ENCODE measurements at regions not wholly inside any gene's neighbourhood (a gene's known extent, or its start where the extent isn't known, plus 50 kb on each side); places are given as distances from the start of the nearest gene placed in this dataset.
"Not testable (repeated sequence)": the region's sequence is repeated elsewhere in the genome, so short reads cannot be mapped to it uniquely, and the experiment has no call there.

DNA sequence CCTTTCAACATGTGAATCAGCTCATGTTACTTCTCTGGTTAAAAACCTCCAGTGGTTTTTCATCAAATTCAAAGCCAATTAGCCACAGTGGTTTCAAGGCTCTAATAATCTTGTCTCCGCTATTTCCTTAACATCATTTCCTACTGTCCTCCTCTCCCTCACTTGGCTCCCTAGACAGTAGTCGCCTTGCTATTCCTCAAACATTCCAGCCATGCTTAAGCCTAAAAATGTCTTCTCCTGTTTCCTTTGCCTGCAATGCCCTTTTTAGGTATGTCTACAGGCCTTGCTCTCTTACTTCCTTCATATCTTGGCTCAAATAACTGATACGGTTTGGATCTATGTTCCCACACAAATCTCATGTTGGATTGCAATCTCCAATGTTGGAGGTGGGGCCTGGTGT is 779.4 kb upstream of the LRRN3 start:
- TF ChIP-seq, protein P1, sequence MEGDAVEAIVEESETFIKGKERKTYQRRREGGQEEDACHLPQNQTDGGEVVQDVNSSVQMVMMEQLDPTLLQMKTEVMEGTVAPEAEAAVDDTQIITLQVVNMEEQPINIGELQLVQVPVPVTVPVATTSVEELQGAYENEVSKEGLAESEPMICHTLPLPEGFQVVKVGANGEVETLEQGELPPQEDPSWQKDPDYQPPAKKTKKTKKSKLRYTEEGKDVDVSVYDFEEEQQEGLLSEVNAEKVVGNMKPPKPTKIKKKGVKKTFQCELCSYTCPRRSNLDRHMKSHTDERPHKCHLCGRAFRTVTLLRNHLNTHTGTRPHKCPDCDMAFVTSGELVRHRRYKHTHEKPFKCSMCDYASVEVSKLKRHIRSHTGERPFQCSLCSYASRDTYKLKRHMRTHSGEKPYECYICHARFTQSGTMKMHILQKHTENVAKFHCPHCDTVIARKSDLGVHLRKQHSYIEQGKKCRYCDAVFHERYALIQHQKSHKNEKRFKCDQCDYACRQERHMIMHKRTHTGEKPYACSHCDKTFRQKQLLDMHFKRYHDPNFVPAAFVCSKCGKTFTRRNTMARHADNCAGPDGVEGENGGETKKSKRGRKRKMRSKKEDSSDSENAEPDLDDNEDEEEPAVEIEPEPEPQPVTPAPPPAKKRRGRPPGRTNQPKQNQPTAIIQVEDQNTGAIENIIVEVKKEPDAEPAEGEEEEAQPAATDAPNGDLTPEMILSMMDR (conservative IDR thresholded peaks at IDR 0.05; ENCODE audit: low read depth, low read length) = no peak
- DNase-seq (ENCODE audit: low read depth) = no peak
- no peak overlapping the region for H3K4me3 ChIP-seq (ENCODE audit: low read length)

DNA sequence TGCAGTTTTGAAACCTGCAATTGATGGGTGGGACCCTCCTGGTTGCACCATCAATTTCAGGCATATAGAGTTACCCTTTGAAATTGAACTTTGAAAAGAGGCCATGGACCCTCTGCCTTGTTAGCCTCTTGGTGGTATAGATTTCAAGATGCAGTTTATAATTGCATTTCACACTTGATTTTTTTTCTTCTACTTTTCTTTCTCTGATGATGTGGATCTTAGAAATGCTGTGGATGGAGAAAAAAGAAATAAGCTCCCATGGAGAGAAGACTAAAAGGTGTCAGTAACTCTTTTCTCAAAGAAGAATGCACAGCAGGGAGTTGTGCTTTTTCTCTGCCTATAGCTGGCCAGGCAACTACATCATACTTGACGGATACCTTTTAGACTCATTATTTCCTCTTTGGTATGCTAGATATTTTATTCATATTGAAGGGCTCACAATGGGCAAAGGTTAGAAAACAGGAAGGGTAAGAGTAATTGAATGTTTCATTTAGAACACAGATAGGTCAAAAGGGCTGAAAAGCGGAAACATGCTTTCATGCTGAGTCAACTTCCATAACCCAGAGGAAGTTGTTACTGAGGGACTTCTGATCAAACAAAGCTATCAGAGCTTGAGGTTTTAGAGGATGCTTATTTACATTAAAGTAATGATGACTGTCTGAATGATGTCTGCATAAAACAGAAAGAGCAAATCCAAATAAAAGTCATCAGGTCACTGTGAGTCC is 773.2 kb upstream of the LRRN3 start:
- DNase-seq (ENCODE audit: low read depth) = peak; percentile 5
- H3K4me3 ChIP-seq (ENCODE audit: low read length) = no peak overlapping the region
- TF ChIP-seq, protein P1 (conservative IDR thresholded peaks at IDR 0.05; ENCODE audit: low read depth, low read length) = no peak

GRCh38 chr7:110320285-110320684 is 770.6 kb upstream of the LRRN3 start:
- not testable (repeated sequence) for H3K4me3 ChIP-seq (ENCODE audit: low read length); DNase-seq (ENCODE audit: low read depth)

- H3K4me3 ChIP-seq (ENCODE audit: low read length) = no peak overlapping the region
- DNase-seq (ENCODE audit: low read depth) = no peak
- TF ChIP-seq, protein P1 (conservative IDR thresholded peaks at IDR 0.05; ENCODE audit: low read depth, low read length) = no peak
Observed at GRCh38 chr7:110322796-110323195, 768.1 kb upstream of the LRRN3 start.

DNA sequence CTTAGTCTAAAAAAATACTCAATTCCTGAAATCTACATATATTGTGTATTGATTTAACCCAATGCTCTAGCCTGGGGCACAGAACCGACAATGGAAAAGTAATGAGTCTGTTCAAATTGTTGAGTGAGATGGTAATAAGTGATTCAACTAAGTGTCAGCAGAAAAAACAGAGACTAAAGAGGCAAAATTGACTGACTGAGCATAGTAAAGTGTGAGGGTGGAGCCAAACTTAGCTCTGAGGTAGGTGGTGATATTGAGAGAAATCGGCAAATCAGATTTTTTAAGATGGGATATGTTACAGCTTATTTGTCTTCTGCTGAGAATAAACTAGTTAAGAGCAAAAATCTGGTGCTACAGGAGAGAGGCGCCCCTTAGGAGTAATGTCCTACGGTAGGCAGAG is 764.0 kb upstream of the LRRN3 start:
- TF ChIP-seq, protein P1 (conservative IDR thresholded peaks at IDR 0.05; ENCODE audit: low read depth, low read length) = no peak
- no peak overlapping the region for H3K4me3 ChIP-seq (ENCODE audit: low read length)
- no peak for DNase-seq (ENCODE audit: low read depth)

DNA sequence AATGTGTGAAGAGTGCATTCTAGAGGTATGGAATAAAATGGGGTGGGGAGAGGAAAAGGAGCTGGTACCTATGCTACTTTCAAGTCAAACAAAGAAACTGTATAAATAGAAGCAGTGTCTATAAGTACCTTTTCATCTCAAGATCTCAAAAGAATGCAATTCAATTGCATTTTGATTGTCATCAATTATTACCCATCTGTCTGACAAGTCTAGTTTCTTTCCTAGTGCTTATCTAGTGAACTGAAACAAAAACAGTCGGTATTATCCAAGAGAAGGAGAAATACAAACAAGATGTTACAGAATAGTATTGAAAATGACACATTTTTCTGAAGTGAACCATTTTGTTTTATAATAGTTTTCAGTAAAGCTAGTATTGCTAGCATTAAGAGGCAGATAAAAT is 754.5 kb upstream of the LRRN3 start:
- TF ChIP-seq, protein P1 (conservative IDR thresholded peaks at IDR 0.05; ENCODE audit: low read depth, low read length) = no peak
- H3K4me3 ChIP-seq (ENCODE audit: low read length) = no peak overlapping the region

GRCh38 chr7:110337646-110338045 is 753.3 kb upstream of the LRRN3 start:
- TF ChIP-seq, protein P1 (conservative IDR thresholded peaks at IDR 0.05; ENCODE audit: low read depth, low read length) = no peak
- no peak overlapping the region for H3K4me3 ChIP-seq (ENCODE audit: low read length)
- DNase-seq (ENCODE audit: low read depth) = no peak

More for the DNA sequence above, 754.5 kb upstream of the LRRN3 start:
- DNase-seq (ENCODE audit: low read depth) = no peak
